ENCODE measurements at regions not wholly inside any gene's neighbourhood (a gene's known extent, or its start where the extent isn't known, plus 50 kb on each side); places are given as distances from the start of the nearest gene placed in this dataset.
"Not testable (repeated sequence)": the region's sequence is repeated elsewhere in the genome, so short reads cannot be mapped to it uniquely, and the experiment has no call there.

- DNase-seq, result no peak
These were observed 294.1 kb upstream of the TNC start for GRCh38 chr9:115411993-115412452.

- DNase-seq, result no peak
These were observed 294.7 kb upstream of the TNC start for GRCh38 chr9:115412656-115413055.

- no peak for DNase-seq
These were observed 295.3 kb upstream of the TNC start for GRCh38 chr9:115413304-115413703.

- no peak for DNase-seq
These were observed 295.9 kb upstream of the TNC start for GRCh38 chr9:115413766-115414382.

- no peak for DNase-seq
These were observed 296.6 kb upstream of the TNC start for GRCh38 chr9:115414561-115414960.

- DNase-seq, result no peak
These were observed 297.5 kb upstream of the TNC start for GRCh38 chr9:115415450-115415849.

- DNase-seq, result no peak
These were observed 298.3 kb upstream of the TNC start for GRCh38 chr9:115416299-115416698.

GRCh38 chr9:115418181-115418580, 300.2 kb upstream of the TNC start:
- not testable (repeated sequence) for DNase-seq

GRCh38 chr9:115422932-115423440, 305.0 kb upstream of the TNC start:
- no peak for DNase-seq

- no peak for DNase-seq
These were observed 305.7 kb upstream of the TNC start for GRCh38 chr9:115423646-115424045.

- DNase-seq, result no peak
These were observed 307.6 kb upstream of the TNC start for GRCh38 chr9:115425601-115426000.

- DNase-seq, result no peak
These were observed 319.5 kb upstream of the TNC start for GRCh38 chr9:115437418-115437817.

- no peak for DNase-seq
These were observed 321.7 kb upstream of the TNC start for GRCh38 chr9:115439641-115440040.

GRCh38 chr9:115442054-115442453, 324.1 kb upstream of the TNC start:
- no peak for DNase-seq

- no peak for DNase-seq
These were observed 325.9 kb upstream of the TNC start for GRCh38 chr9:115443890-115444289.

- no peak for DNase-seq
These were observed 327.0 kb upstream of the TNC start for GRCh38 chr9:115444959-115445358.

- no peak for DNase-seq
These were observed 327.7 kb upstream of the TNC start for GRCh38 chr9:115445655-115446054.

- DNase-seq, result no peak
These were observed 338.6 kb upstream of the TNC start for GRCh38 chr9:115456515-115456914.

GRCh38 chr9:115461280-115461679, 343.3 kb upstream of the TNC start:
- no peak for DNase-seq

- no peak for DNase-seq
These were observed 344.7 kb upstream of the TNC start for GRCh38 chr9:115462623-115463022.

GRCh38 chr9:115466756-115467155, 348.8 kb upstream of the TNC start:
- no peak for DNase-seq

- DNase-seq, result no peak
These were observed 351.9 kb upstream of the TNC start for GRCh38 chr9:115469841-115470240.

- not testable (repeated sequence) for DNase-seq
These were observed 355.1 kb upstream of the TNC start for GRCh38 chr9:115473032-115473431.

- DNase-seq, result no peak
These were observed 363.8 kb upstream of the TNC start for GRCh38 chr9:115481769-115482168.

- no peak for DNase-seq
These were observed 364.8 kb upstream of the TNC start for GRCh38 chr9:115482747-115483146.
